Fibroblast of skin of back (primary cell): ENCODE measurements at regions not wholly inside any gene's neighbourhood (a gene's known extent, or its start where the extent isn't known, plus 50 kb on each side); places are given as distances from the start of the nearest gene placed in this dataset.

Experiments
- DNase-seq: peaks from one replicate; pipeline ENCODE4 v3.0.0-alpha.2; 2013

GRCh38 chr14:39957987-39958386, 525.8 kb upstream of the FBXO33 start:
- DNase-seq: no peak

DNA sequence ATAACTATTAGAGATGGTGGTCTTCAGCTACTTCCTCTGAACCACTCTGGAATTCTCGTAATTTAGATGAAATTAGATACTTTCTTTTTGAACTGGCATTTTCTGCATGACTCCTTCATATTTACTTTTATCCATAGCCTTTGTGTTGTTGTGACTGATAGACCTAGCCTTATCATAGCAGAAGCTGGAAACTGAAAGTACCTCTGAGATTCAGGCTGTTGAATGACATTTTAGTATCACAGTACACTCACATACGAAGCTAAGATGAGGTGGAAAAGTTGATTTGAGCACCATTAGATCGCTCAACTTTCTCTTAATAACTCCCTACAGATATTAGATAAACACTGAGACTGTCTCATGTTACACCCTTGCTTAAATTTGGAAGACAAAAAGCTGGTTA, 525.1 kb upstream of the FBXO33 start:
- DNase-seq: no peak

DNA sequence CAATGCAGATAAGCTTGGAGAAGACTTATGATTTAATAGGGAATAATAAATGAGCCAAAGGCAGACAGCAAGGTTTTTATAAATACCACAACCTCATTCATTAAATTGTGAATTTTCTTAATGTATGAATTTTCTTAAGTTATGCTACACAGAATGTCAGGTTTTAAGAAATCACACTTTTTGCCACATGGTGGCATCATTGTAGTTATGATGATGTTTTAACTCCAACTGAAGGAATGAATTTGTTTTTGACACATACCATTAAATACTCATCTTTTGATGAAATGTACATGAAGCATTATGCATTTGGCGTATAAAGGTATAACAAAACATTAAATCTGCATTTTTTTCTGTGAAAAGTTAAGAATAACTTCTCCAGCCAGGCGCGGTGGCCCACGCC, 524.1 kb upstream of the FBXO33 start:
- no peak for DNase-seq

GRCh38 chr14:39948235-39948634, 516.0 kb upstream of the FBXO33 start:
- no peak for DNase-seq

DNA sequence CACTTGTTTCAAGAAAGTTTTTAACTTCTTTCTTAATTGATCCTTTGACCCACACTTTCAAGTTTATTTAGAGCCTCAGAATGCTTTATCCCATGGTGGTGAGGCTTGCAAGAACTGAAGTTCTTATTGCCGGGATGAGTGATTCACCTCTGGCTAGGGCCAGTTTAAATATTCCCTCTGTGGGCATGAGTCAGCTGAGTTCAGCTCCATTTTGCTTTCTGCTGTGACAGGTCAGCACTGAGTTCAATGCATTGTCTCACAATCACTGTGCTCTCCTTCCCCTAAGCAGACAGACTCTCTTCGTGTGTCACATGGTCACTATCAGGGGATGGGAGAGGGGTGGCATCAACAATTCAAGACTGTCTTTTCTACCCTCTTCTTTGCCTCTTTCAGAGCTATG, 514.6 kb upstream of the FBXO33 start:
- DNase-seq: no peak

DNA sequence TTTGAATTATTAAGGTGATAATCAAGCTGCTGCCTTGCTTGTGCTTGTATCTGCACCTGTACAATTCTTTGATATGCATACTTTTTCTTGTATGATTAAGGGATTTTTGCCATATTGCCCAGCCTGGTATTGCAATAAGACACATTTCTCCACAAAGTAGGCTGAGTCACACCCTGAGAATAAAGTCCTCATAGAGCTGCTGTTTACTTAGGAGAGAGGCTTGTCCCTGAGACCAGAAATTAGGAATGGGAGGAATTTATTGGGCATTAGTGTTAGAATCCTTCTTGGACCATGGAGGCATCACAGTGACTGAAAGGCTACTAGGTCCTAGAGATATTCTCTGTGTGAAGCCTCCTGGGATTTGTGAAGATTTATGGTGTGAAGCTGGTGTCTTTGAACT, 506.8 kb upstream of the FBXO33 start:
- DNase-seq: peak; percentile 7

- no peak for DNase-seq
These were observed 480.2 kb upstream of the FBXO33 start for GRCh38 chr14:39912192-39913100.

DNA sequence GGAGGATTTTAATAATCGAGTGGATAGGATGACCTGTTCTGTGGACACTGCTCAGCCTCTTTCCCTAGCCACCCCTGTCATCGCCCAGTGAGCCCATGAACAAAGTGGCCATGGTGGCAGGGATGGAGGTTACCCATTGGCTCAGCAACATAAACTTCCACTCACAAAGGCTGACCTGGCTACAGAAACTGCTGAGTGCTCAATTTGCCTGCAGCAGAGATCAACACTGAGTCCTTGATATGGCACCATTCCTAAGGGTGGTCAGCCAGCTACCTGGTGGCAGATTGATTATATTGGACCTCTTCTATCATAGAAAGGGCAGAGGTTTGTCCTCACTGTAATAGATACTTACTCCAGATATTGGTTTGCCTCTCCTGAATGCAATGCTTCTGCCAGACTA, 465.4 kb upstream of the FBXO33 start:
- DNase-seq: no peak

DNA sequence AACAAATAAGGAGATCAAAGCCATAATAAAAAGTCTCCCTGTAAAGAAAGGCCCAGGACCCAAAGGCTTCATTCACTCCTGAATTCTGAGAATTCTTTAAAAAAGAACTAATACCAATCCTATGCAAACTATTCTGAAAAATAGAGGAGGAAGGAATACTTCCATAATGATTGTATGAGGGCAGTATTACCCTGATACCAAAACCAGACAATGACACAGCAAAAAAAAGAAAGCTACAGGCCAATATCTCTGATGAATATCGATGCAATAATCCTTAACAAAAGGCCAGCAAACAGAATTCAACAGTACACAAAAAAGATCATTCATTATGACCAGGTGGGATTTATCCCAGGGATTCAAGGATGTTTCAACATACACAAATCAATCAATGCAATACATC, 457.8 kb upstream of the FBXO33 start:
- no peak for DNase-seq

- DNase-seq: no peak
These were observed 451.9 kb upstream of the FBXO33 start for GRCh38 chr14:39884091-39884490.

DNA sequence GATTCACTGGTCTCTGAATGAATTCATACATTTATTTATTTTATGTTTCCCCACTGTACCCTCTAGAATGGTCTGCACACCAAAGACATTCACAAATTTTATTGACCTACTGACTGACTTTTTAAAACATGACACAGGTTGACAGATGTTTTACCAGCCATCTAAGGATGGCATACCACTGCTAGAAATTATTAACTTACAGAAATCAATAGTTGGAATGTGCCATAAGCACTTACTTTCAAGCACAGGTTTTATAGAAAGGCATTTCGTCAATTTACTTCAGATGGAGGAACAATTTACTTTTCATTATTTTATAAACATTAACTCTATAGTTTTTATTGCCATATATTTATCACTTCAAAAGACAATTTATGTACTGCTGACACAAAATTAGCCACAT, 448.7 kb upstream of the FBXO33 start:
- DNase-seq: no peak

DNA sequence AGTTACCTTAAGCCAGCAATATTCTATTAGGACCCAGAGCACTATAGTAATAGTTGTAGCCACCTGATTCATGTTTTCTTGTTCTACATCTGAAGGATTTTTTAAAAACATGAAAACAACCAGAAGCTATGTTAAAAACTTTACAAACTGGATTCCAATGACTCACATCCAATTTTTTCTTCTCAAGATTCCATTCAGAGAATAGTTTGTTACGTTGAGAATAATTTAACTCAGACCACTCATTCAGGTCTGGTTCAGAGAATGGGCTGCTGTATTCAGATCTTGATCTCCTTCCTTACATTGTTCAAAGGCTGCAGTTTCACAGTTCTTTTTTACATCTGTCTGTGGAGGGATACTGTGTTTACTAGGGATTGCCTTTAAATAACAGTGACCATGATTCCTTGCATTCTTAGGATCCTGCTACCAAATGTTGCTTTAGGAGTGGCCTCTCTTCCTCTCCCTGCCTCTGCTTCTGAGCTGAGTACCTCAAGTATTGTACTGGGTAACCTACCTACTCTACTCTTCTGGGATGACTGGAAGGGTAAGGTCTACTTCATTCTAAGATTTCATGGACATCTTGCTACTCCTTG, 448.0 kb upstream of the FBXO33 start:
- DNase-seq: no peak

DNA sequence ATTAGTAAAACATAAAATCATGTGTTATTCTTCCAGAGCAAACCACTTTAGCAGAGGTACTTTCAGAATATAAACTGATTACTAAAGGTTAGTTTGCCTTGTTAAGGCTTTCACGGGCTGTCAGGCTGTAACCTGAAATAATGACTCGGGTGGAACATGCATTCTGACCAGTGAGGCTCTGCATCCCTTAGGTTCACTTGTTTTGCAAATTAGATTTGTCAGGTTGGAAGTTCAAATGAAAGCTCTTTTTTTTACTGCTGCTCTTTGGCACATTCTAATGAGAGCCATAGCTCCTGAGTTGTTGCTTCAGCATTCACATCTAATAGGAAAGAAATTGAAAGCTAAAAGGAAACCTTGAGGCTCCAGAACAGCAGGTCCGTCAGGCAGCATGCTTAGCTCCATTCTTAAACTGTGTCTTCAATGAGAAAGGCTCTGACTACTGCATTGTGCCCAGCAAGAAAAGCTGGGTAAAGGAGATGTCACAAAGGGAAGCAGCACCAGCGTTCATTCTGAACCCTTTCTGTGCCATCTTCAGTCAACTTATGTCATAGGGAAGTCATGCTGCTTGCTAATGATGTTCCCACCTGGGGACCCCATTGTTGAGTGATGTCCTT, 445.5 kb upstream of the FBXO33 start:
- no peak for DNase-seq

- DNase-seq: no peak
These were observed 444.7 kb upstream of the FBXO33 start for GRCh38 chr14:39876916-39877315.

DNA sequence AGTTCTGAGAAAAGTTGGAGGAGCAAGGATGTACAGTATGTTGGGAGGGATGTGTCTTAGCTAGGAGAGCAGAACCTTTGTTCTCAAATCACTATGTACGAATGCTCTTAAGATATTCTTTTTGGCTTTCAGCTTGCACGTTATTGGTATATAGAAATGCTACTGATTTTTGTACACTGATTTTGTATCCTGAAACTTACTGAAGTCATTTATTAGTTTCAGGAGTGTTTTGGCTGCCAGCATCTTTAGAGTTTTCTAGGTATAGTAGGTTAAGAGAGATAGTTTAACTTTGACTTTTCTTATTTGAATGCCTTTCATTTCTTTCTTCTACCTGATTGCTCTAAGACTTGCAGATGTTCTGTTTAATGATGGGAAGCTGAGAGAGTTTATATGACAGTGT, 442.8 kb upstream of the FBXO33 start:
- no peak for DNase-seq

DNA sequence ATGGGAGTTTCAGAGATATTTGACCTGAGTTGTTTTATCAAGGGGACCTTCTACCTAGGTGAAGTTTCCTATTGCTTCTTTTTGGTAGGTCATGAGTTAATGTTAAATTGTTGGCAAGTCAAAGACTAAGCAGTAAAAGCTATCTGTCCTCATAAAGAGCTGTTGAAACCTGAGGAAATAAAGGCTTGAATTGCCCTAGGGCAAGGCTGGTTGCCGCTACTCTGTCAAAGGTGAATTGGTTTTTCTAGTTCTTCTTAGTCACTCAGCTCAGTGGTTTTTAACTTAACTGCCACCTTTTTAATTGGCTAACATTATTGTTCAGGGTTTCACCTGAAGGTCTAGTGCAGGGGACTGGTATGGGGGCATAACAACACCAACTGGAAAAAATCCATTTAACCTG, 441.6 kb upstream of the FBXO33 start:
- no peak for DNase-seq

DNA sequence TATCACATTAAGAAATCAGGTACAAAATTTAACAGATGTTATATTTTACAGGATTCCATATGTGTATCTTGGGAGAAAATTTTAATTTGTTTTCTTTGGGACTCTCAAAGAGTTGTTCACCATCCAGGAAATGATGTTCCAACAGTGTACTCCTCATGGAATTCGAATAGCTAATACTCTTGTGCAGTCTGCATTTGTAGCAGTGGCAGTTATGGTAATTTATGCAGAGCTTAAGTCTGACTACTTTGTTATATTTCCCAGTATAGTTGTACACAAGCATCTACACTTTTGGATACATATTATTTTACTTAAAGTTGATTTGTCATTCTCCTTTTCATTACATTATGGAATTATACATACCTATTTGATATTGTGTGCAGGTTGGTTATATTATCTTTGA, 436.7 kb upstream of the FBXO33 start:
- no peak for DNase-seq

- DNase-seq: no peak
These were observed 436.0 kb upstream of the FBXO33 start for GRCh38 chr14:39868251-39868650.

DNA sequence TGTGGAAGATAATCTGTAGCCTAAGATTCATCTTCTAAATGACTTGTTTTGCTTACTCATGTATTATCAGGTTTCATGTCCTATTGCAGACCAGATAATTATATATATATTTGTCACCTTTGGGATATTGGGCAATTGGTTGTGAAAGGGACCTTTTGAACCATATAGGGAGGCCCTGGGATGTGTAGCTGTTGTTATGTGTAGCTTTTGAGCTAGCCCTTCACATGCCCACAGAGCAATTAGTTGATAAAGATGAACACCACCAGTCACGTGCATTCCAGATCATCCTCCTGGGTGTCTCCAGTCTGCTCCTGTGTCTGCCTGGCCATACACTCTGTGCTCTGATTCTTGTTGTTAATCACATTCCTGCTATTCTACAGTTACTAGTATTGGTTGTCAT, 431.2 kb upstream of the FBXO33 start:
- DNase-seq: no peak

DNA sequence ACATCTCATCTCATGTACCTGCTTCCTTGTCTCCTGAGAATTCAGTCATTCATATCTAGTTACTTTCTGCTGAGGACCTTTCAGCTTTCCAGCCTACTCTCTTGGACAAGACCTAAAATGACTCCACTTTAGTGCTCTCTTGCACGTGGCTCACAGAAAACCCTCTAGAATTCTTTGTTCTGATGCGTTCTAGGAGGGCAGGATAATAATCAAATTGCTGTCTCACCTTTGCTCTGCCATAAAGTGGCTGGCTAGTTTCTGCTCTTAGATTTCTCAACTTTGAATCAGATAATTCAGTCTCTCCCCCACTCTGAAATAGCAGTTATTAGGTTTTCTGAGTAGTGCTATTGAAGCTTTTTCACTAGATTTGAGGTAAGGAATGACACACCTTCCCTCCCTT, 429.5 kb upstream of the FBXO33 start:
- no peak for DNase-seq

DNA sequence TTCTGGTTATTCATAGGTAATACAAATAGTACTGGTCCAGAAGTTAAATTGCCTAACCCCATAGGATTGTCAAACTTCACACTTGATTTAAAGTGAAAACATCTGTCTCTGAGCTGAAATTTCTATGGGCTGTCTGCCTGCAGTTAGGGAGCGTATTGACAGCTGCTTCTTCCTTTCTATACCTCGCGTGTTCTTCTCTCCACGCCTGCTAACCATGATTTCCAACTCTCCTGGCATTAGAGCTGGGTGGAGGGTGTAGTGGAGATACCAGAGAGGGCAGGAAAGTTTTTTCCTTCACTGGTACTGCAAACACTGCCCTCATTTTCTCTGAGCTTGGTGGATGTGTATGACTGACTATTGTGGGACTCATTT, 429.0 kb upstream of the FBXO33 start:
- DNase-seq: no peak

DNA sequence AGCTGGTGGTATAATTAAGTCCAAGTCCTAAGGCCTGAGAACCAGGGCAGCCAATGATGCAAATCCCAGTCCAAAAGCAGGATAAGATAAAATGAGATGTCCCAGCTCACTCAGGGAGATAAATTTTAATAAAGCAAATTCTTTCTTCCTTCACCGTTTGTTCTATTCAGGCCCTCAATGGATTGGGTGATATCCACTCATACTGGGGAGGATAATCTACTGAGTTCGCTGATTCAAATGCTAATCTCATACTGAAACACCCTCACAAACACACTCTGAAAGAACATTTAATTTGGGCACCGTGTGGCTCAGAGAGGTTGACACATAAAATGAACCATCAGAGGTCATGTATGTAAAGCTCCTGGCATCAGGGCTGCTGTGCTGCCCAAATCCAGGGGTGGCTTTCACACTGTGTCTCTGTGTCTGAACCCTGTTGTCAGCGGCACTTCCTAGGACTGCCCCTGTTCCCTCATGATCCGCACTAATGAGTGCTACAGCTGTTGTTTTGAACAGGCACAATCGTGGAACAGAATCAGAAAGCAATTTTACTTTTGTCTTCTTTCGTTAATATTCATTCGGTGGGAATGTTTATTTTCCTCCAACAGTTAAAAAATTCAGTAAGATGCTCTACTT, 428.5 kb upstream of the FBXO33 start:
- DNase-seq: no peak

GRCh38 chr14:39859314-39859713, 427.1 kb upstream of the FBXO33 start:
- DNase-seq: no peak
